ENCODE measurements at regions not wholly inside any gene's neighbourhood (a gene's known extent, or its start where the extent isn't known, plus 50 kb on each side); places are given as distances from the start of the nearest gene placed in this dataset.
"Not testable (repeated sequence)": the region's sequence is repeated elsewhere in the genome, so short reads cannot be mapped to it uniquely, and the experiment has no call there.

DNA sequence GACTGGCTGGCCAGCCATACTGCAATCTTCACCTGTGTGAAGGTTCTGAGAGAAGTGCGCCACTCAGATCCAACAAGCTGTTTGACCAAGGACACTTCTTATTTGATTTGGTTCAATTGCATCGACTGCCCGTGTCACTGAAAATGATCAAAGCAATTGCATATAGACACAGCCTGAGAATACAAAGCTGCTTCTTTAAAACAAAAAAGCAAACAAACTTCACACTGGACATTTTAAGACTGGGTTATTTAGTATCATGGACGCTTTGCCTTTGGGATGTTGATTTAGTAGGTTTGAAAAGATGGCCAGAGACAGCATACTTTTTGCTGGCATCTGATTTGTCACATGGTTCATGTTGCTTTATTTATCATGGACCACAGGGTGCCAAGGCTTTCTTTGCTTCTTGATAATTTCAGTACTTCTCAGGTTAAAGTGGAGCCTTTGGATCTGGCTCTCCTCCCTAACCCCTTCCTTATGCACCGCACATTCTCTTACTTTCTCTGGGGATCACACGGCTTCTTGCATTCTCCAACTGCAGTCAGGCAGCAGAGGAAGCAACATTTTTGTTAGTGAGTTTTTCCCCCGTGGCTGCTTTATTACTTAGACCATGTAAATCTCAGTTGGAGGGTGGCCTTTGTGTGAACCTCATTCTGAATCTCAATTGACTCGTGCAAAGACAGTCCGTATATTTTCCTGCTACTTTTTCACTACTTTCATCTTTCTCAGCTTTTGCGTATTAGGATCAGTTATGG is 151.0 kb downstream of the CD47 start:
- DNase-seq: no peak

DNA sequence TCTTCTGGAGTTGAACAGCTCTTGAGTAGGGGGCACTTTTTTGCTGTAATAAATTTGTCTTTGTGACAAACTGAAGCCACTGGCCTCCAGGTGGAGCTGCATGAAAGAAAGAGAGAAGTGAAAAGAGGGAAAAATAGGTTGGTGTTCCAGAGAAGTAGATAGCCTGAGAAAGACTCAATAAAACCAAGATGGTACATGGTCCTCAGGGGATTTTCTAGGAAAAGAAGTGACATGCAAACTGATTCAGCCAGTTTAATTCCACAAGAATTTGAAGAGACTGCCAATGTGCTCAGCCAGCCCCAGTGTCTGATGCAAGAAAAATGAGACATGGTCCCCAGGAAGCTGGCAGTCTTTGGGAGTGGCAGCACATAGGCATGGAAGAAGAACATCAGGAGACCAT is 152.7 kb downstream of the CD47 start:
- peak; percentile 44 for DNase-seq

DNA sequence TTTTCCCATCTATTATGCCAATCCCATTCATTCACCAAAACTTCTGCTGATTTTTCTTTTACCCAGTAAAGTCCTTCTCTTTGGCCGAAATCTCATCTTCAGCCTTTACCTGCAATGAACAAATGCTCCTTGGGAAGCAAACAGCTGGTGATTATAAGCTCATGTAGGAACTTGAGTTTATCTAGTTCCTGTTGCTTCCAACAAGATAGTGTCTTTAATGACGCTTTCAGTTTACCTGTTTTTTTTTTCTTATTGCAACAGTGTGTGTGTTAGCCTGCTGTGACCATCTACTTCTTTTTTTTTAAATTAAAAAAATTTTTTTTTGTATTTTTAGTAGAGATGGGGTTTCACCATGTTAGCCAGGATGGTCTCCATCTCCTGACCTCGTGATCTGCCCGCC is 156.0 kb downstream of the CD47 start:
- no peak for DNase-seq

DNA sequence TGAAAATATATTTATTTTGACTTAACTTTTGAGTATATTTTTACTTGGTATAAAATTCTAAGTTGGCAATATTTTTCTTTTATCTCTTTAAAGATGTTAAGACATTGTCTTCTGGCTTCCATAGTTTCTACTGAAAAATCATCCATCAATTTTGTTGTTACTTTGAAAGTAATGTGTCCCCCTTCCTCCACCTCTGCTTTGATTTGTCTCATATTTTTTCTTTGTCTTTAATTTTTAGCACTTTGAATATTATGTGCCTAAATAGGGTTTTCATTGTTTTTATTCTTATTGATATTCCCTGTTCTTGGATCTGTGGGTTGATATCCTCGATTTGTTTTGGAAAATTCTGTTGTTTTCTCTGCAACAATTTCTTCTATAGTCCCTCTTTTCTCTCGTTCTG is 157.4 kb downstream of the CD47 start:
- DNase-seq: no peak

DNA sequence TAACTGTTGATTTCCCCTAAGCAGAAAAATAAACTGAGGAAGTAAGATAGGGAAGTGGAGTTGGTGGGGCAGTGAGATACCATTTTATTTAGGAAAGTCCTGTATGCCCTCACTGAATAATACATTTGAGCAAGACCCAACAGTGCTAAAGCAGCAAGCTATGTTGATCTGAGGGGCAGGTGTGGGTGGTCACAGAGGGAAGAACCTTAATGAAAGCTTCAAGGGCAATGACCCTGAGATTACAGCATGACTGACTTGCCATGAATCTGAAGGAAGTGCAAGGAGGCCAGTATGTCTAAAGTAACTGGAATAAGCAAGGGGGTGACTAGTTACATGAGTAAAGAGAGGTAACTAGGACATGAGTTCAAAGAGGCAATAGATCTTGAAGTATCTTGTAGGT is 159.5 kb downstream of the CD47 start:
- DNase-seq: no peak

DNA sequence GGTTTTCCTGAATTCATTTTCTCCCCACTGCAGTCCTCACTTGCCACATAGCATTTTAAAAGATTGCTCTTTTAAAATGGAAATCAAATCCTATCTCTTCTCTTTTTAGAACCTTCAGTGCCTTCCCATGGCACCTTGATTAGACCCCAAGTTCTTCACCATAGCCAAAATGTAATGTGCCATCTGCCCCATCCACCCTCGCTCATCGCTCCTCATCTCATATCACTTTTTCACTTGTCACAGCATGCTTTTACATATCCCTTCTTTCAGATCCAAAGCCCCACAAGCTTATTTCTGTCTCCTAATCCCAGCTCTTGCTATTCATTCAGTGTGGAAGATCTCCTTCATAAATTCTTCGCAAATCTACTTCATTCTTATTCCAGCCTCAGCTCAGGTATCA is 161.7 kb downstream of the CD47 start:
- no peak for DNase-seq

DNA sequence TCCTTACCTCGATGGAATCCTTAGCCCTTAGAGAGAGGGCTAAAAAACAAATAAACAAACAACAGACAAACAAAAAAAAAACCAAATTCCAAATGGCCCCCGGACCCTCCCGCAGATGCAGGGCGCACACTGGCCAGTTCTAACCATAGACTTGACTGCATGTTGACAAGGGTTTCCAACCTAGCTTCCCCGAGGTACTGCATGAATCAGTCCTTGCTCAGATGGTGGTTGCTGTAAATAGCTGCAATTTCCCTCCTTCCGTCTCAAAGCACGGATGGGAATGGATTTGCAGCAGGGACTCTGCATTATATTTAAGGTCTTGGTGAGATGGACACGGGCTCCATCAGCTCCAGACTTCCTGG is 162.8 kb downstream of the CD47 start:
- DNase-seq: no peak

DNA sequence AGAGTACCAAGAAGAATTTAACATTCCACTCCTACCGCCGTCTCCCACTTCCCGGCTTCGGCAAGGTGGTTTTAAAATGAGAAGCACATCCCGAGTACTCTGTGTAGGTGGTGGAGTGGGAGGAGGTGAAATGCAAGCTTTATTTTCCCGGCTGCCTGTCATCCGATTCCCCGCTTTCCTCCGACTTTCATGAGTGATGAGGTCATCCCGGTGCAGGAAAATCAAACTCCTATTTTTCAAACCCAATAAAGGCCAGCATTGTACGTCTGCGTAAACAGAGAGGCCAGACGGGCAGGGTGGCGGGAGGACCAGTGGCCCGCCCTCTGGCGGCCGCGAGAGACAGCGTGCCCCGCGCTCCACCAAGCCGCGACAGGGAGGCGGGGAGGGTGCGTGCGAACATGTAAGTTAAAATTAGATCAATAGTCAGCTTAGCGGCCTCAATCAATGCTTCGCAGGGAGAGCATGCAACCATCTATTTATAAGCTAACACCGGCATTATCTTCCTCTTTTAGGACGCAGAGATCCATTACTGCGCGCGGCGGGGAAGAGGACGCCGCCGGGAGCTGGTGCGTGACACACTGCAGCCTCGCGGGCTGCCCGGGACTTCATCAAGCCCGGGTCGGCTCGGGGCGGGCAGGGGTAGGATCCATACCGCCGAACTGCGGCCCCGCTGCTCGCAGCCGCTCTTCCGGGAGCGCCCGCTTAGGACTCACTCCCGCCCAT is 163.3 kb downstream of the CD47 start:
- DNase-seq: peak; percentile 59

DNA sequence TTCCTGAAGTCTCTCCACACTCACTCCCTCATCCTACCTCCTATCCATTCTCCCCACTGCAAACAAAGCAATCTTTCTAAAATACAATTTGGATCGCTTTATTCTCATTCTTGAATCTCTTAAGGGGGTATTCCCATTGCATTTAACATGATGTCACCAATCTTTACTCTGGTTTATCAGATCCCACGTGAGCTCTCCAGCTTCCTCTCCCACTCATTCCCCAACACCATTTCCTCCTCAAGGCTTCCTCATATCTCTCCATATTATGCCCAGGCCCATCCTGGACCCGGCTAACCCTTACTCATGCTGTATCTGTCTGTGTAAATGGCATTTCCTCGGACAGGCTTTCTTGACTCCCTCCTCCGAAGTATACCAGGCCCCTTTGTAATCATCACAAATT is 165.0 kb downstream of the CD47 start:
- DNase-seq: no peak

DNA sequence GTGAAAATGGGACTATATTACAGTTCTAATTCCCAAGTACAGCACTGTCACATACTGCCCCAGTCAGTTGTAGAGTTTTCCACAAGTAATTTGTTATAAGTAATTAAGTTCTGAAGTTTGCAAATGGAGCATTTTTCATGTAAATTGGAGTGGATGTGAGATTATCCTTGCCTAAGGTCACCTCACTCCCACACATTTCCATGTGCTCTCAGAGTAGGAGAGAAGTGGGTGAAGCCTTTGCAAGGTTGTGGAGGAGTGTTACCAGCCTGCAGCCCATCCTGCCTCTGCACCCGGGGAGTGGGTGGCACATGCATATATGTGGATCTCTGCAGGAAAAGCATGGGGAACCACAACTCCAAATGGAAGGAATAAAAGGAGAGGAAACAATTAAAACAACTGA is 169.8 kb downstream of the CD47 start:
- no peak for DNase-seq

DNA sequence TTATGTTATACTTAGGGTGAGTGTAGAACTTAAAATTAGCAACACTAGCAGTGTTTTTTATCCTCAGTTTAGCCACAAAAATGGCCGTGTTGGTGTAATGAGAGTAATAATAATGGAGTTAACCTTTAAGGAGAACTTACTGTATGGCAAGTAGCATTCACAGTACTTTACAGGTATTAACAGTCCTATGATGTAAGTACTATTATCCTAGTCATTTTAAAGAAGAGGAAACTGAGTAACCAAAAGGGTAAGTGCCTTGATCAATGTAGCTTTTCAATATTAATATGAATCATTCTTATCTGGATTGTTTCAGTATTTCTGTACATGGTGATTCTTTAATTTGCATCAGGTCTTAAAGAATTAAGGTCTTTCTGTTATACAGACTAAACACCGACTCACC is 170.3 kb downstream of the CD47 start:
- DNase-seq: no peak

DNA sequence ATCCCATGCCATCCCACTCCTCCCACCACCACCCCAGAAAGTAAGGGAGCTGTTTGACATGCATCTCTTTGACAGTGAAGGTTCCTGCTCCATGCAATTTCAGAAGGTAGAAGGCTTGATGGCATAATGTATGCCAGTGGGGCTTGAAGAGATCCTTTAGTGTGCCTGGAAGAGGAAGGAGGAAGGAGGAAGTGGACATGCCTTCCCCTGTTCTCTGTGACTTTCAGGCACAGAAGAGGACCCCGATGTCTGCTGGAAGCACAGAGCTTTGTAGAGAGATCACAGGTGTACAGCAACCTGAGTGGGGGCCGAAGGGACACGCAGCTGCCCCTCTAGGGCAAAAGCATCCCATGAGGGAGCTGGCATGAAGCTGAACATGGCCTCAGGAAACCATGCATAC is 171.6 kb downstream of the CD47 start:
- no peak for DNase-seq

DNA sequence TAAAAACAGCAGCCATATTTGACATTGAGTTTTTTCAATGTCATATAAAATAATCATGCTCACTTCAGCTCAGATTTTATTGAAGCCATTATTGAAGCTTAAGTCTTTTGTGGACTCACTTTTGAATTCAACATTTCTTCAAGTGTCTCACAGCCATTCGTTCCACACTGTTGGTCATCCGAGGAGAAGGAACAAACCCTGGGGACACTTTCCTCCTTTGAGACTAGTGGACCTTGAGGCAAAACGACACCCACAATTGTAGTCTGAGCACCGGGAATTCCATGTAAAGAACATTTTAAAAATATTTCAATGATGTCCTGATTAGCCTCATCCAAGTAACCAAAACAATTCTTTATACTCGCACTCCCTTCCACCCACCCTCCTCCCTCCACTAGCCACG is 174.7 kb downstream of the CD47 start:
- no peak for DNase-seq

DNA sequence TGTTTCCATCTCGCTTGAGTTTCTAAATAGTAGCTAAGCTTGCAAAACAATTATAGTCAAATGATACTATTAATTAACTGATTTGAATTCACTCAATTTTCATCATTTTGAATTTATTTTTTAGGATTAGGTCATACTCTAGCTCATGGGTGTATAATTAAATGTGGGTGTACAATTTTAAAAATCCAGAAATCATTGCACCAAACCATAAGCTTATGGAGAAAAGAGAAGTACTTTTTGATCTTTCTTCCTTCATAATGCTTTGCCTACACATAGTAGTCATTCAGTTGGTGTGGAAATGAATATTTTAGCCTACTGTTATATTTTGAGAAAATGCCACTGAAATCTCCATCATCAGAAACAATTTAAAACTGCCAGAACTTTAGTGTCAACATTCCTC is 175.1 kb downstream of the CD47 start:
- DNase-seq: no peak

DNA sequence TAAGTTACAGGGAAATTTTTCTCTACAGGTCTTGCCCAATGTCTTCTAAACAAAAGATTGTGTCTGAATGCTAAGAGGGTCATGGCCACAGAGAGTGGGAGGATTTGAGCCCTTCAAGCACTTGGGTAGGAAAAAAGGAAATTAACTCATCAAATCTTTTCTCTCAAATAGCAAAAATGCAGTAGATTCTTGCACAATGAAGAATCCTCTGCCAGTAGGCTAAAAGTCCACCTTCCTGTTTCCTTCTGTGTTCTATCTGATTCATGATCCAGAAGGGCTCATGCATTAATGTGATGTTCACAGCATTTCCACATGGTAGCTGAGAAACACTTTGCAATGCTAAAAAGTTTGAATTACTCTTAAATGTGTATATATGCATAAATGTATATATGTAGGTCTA is 177.1 kb downstream of the CD47 start:
- DNase-seq: no peak

DNA sequence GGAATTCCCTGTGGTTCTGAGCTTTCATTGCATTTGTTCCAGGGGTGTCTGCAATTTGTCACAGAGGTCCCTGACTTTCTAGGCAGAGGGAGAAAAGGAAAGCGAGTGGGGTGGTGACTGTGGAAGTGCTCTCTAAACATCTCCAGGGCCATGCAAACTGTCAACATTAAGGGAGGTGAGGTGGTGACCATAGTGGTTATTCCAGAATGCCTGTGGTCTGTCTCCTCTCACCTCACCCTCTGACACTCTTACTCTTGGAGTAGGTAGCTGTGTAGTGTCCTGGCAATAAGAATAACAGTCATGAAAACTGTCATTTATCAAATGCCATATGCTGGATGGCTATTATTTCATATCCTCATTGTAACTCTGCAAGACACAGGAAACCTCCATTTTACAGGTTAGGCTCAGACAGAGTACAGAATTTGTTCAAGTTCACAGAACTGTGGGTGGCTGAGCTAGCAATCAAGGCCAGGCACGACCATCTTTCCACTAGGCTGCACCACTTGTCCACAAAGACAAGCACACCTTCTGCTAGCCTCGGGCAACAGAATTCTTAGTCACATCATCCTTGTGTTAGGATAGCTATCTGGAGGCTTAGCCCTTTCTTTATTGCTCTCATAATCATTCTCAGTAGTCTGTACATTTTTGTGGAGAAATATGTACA is 179.4 kb downstream of the CD47 start:
- no peak for DNase-seq

DNA sequence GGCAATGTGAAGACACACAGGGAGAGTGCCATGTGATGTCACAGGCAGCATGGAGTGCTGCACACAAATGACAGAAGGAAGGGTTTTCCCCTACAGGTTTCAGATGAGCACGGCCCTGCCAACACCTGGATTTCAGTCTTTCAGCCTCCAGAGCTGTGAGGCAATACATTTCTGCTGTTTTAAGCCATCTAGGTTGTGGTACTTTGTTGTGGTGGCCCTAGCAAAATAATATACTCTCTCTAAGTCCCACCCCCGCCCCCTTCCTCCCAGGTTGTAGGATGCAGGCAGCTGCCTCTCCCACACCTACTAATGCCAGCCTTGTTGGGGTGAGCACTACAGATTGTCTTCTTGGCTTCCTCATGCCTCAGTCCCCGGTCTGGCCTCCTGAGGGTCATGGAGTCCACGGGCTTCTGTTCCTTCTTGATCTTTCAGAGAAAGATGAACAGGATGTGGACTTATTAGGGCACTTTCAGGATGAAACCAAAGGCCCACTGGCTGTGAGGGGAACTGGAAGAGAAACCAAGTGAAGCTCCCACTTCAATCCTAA is 180.0 kb downstream of the CD47 start:
- DNase-seq: no peak

DNA sequence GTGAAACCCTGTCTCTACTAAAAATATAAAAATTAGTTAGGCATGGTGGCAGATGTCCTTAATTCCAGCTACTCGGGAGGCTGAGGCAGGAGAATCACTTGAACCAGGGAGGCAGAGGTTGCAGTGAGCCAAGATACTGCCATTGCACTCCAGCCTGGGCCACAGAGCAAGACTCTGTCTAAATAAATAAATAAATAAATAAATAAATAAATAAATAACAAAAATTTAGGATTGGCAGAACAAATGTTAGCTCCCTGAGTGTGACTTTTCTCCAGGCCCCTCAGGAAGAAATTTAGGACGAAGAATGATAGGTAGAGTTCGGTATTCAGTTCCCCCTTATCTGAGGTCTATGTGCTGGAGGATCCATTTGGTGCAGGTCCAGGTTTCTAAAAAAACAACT is 181.2 kb downstream of the CD47 start:
- not testable (repeated sequence) for DNase-seq

DNA sequence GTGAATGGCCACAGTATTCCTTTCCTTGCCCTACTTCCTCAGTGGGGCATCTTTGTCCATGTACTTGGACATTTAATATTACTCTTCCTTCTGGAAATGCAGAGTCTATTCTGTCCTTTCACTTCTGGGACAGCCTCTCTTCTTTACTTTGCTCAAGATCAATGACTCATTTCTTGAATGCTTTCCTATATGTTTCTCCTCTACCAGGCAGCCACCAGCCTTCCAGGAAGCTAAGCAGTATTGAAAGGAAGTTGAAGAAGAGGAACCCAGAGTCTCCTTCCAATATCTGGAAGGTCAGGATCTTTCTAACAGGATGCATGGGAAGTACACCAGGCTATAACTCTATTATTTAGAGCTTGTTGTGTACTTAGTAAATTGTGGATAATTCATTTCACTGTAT is 182.8 kb downstream of the CD47 start:
- no peak for DNase-seq

DNA sequence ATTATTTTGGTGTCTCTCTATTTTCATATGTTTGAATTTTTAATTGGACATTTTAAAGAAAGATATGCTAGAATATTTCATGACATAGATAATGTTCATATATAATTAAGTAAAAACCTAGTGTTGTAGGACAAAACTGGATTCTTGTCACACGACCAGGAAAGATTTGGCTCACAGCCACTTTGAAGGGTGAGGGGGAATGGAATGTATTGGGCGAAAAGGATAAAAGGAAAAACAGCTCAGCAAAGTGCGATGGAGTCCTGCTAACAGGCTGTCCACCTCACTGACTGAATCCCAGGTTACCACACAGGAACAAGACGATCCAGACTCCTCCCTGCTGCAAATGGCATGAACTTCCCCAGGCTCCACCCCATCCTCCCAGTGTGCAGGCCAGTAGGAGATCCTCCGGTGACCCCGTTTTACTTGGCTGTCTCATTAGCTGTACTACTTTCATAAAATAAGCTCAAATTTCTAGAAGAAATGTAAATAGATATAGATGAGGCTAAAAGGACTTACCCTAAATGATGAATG is 186.2 kb downstream of the CD47 start:
- no peak for DNase-seq

DNA sequence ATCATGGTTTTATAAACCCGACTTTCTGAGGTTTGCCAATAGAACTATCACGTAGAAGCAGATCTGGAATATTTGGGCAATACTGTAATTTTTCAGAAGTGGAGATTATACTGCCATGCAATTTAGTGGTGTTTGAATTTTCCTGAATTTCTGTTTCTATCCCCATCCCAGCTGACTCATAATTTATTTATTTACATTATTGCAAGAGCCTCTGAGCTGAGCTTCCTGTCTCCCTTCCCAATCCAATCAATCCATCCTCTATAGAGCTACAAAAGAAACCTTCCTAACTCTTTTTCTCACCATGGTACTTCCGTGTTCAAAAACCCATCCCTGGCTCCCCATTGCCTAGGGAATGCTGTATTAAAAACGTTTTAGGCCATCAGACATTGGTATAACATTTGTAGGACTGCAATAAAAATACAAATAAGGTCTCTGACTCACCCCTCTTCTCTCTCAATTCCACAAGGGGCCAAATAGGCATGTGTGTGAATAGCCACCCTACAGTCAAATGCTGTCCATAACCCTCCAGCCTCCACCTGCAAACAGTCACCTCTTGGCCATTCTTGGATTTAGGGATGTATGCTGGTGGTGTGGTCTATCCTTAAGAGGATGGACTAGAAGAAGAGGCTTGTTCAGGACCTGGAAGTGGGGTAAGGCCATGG is 190.7 kb downstream of the CD47 start:
- no peak for DNase-seq

DNA sequence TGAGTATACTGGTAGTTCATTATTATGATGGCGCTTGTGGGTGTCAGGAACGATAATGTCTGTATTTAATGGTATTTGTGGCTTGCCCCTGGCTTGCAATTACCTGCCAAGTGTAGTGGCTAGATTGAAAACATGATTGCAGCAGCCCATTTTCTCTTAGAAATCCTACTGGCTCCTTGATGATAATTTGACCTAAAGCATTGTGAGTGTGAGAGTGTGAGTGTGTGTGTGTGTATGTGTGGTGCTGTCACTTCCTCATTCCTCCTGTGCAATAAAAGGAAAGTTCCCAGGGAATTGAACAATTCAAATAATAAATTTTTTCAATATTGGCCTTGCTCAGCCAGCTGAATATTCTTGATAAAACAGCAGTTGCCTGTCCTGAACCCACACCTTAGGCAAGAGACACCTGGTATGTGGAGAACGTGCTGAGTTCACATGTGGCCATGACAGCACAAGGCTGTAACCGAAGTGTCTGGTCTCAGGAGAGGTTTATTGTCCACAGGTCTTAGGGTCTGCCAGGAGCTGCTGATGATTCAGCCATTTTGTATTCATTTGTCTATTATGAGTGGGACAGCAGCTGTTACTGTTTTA is 193.3 kb downstream of the CD47 start:
- no peak for DNase-seq

DNA sequence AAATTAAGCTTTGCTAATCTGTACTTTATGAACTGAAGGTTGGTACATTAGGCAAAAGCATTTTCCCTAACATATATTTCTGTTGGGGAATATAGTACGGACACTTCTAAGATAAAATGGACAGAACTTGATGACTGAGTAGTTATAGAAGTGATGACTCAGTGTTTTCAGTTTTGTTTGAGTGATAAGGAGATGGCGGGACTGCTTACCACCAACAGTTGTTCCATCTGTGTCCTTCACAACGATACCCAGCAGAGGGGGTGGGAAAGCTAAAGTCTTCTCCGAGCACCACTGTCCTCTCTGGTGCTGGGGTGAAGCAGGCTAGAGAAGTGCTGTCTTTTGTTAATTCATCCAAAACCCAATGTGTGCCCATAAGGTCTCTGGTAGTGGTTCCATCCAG is 195.8 kb downstream of the CD47 start:
- DNase-seq: no peak

Measured in COR-L47 (cell line).